Cardiac muscle cell (in vitro differentiated cells and primary cell): ENCODE measurements at regions not wholly inside any gene's neighbourhood (a gene's known extent, or its start where the extent isn't known, plus 50 kb on each side); places are given as distances from the start of the nearest gene placed in this dataset.

Source experiments
- DNase-seq, 2 donors: peaks; one replicate each; pipeline versions ENCODE4 v3.0.0 to v3.0.0-alpha.2; 2010 to 2017; ENCODE audit warnings: low read depth in 1 of 2, low spot score in 1 of 2
- H3K27ac ChIP-seq: fragments of 200-600 bp; sonication (generic); 2 replicates; pipeline ENCODE4 v1.5.1; 2016
- H3K27me3 ChIP-seq: fragments of 200-600 bp; sonication (generic); 2 replicates; pipeline ENCODE4 v1.6.0; 2016; ENCODE audit warnings: control low read depth
- H3K36me3 ChIP-seq: fragments of 200-600 bp; sonication (generic); 2 replicates; pipeline ENCODE4 v1.5.1; 2016; ENCODE audit warnings: control low read depth
- H3K4me1 ChIP-seq: fragments of 200-600 bp; sonication (generic); 2 replicates; pipeline ENCODE4 v1.8.1; 2017; ENCODE audit warnings: low read depth, mild to moderate bottlenecking, mixed run types
- H3K4me3 ChIP-seq: fragments of 200-600 bp; sonication (generic); 2 replicates; pipeline ENCODE4 v1.5.1; 2016; ENCODE audit warnings: mild to moderate bottlenecking
- H3K9me3 ChIP-seq: fragments of 200-600 bp; sonication (generic); 2 replicates; pipeline ENCODE4 v1.5.1; 2017; ENCODE audit warnings: low read depth, mild to moderate bottlenecking, control low read depth
- CTCF ChIP-seq: IDR thresholded peaks from 2 replicates; pipeline ENCODE4 v1.5.1; 2012; ENCODE audit warnings: low read depth, mild to moderate bottlenecking, low read length

GRCh38 chr12:76713130-76713529 lies 50.8 kb upstream of the ZDHHC17 start:
- DNase-seq: peak in 1 of 2 donors; percentile 51
- peak; percentile 5 for TF ChIP-seq CTCF
- Histone ChIP-seq H3K4me3 (no peak overlapping the region), H3K36me3 (no peaks in the 10 kb centered on the region), H3K27me3 (no peaks in the 10 kb centered on the region), H3K27ac (no peak overlapping the region), H3K4me1 (no peaks in the 10 kb centered on the region), H3K9me3 (no peaks in the 10 kb centered on the region)

DNA sequence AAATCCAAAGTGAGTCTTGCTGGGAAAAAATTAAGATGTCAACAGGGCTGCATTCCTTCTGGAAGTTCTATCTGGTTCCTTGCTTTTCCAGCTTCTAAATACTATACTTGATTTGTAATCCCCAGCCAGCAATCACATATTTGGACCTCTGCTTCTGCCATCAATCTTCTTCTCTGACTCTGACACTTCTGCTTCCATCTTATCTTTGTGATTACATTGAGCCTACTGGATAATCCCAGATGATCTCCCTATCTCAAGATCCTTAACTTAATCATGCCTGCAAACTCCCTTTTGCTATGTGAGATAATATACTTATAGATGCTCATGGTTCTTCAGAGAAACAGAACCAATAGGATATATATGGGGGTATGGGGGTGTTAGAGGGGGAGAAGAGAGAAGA lies 49.9 kb upstream of the ZDHHC17 start:
- TF ChIP-seq CTCF: no peak
- Histone ChIP-seq H3K27ac (no peak overlapping the region), H3K4me3 (no peak overlapping the region), H3K36me3 (no peaks in the 10 kb centered on the region), H3K27me3 (no peaks in the 10 kb centered on the region), H3K4me1 (no peaks in the 10 kb centered on the region), H3K9me3 (no peaks in the 10 kb centered on the region)
- DNase-seq: no peak
